Keratinocyte (primary cell): ENCODE measurements at regions not wholly inside any gene's neighbourhood (a gene's known extent, or its start where the extent isn't known, plus 50 kb on each side); places are given as distances from the start of the nearest gene placed in this dataset.

ENCODE experiments used
- DNase-seq: peaks from one replicate; pipeline ENCODE4 v3.0.0-alpha.2; 2011; ENCODE audit warnings: low read depth, missing footprints, low spot score
- FAIRE-seq: peaks from 2 replicates; lab custom pipeline; 2011; peaks lifted over from hg19 to GRCh38; lab: Jason Lieb, UNC
- H2AFZ ChIP-seq: 2 replicates; pipeline ENCODE4 v1.6.0; 2012; ENCODE audit warnings: low read length, control low read depth, inconsistent platforms; ENCODE audit not compliant: control insufficient read depth
- H3K27ac ChIP-seq: 2 replicates; pipeline ENCODE4 v1.5.1; 2011; ENCODE audit warnings: low read length; ENCODE audit not compliant: control insufficient read depth, insufficient read depth
- H3K27me3 ChIP-seq: 3 replicates; pipeline ENCODE4 v1.6.0; 2011; ENCODE audit warnings: low read length; ENCODE audit not compliant: control insufficient read depth, insufficient read depth; ENCODE audit errors: extremely low read depth
- H3K36me3 ChIP-seq, 2 experiments: 2 replicates in 1 of 2; 3 replicates in 1 of 2; pipeline ENCODE4 v1.5.1; 2011; ENCODE audit warnings: low read length in 2 of 2, mild to moderate bottlenecking in 1 of 2; ENCODE audit not compliant: control insufficient read depth in 2 of 2, insufficient read depth in 2 of 2; ENCODE audit errors: extremely low read depth in 1 of 2
- H3K4me1 ChIP-seq: 3 replicates; pipeline ENCODE4 v1.5.1; 2011; ENCODE audit warnings: low read length; ENCODE audit not compliant: control insufficient read depth, insufficient read depth; ENCODE audit errors: extremely low read depth
- H3K4me2 ChIP-seq: 3 replicates; pipeline ENCODE4 v1.6.0; 2011; ENCODE audit warnings: low read depth, low read length; ENCODE audit not compliant: control insufficient read depth, insufficient read depth; ENCODE audit errors: extremely low read depth
- H3K4me3 ChIP-seq, 3 experiments: fragments of 200-600 bp in 1 of 3; sonication (generic) in 1 of 3; 2 replicates in 2 of 3; 3 replicates in 1 of 3; pipeline ENCODE4 v1.5.1; 2011 to 2016; ENCODE audit warnings: low read length in 3 of 3, mild to moderate bottlenecking in 3 of 3, control low read depth in 2 of 3, inconsistent platforms in 1 of 3, low read depth in 1 of 3, mixed read lengths in 1 of 3, mixed run types in 1 of 3, moderate library complexity in 1 of 3; ENCODE audit not compliant: control insufficient read depth in 2 of 3, insufficient read depth in 2 of 3; ENCODE audit errors: extremely low read depth in 1 of 3
- H3K79me2 ChIP-seq: 2 replicates; pipeline ENCODE4 v1.6.0; 2012; ENCODE audit warnings: low read length; ENCODE audit not compliant: control insufficient read depth, insufficient read depth
- H3K9ac ChIP-seq: 3 replicates; pipeline ENCODE4 v1.6.0; 2011; ENCODE audit warnings: low read length; ENCODE audit not compliant: control insufficient read depth, insufficient read depth; ENCODE audit errors: extremely low read depth
- H3K9me1 ChIP-seq: 3 replicates; pipeline ENCODE4 v1.6.0; 2011; ENCODE audit warnings: low read length; ENCODE audit not compliant: control insufficient read depth, insufficient read depth; ENCODE audit errors: extremely low read depth
- H3K9me3 ChIP-seq: 2 replicates; pipeline ENCODE4 v1.5.1; 2012; ENCODE audit warnings: low read depth, low read length; ENCODE audit not compliant: control insufficient read depth
- H4K20me1 ChIP-seq: 3 replicates; pipeline ENCODE4 v1.6.0; 2011; ENCODE audit warnings: low read length; ENCODE audit not compliant: control insufficient read depth, insufficient read depth; ENCODE audit errors: extremely low read depth
- EZH2 ChIP-seq: IDR thresholded peaks from one replicate; pipeline ENCODE4 v1.6.1; 2012; ENCODE audit warnings: inconsistent platforms, mild to moderate bottlenecking, low read length, moderate library complexity
- dilution Hi-C: fragments of 300-500 bp; cut with MboI; formaldehyde crosslinking; loops from one replicate; pipeline ENCODE4 v1.7.0; 2020; ENCODE audit warnings: low sequenced_read_pairs; ENCODE audit not compliant: extremely low pct_ligation_motif_present
- TF ChIP-seq, protein P1 (sequence below), 3 experiments: IDR thresholded peaks in 1 of 3; conservative IDR thresholded peaks in 1 of 3; optimal IDR thresholded peaks in 1 of 3; 2 replicates in 2 of 3; 3 replicates in 1 of 3; pipeline versions ENCODE3 to v1.5.1; 2011; ENCODE audit warnings: low read length in 3 of 3, mild to moderate bottlenecking in 3 of 3, moderate library complexity in 2 of 3, control low read depth in 1 of 3, inconsistent platforms in 1 of 3; ENCODE audit not compliant: insufficient read depth in 2 of 3; ENCODE audit errors: extremely low read depth in 1 of 3

DNA sequence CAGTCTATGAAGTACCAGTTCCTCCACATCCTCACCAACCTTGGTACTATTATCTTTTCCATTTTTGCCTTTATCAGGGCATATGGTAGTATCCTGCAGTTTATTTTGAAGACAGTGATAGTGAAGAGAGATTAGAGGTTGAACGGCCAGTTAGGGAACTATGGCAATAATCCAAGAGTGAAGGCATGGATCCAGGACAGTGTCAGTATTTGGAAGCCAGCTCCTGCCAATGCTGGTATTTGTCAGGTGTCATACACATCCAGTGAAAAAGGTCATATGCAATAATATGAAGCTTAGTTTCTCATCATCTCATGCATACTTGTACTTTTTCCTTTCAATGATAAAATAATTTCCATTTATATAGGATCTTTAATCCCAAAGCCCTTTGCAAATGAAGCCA, 56.8 kb upstream of the KCNMB2 start:
- DNase-seq (no peak), FAIRE-seq (no peak)
- dilution Hi-C loops = no loop called here
- H3K4me3 ChIP-seq = no peak overlapping the region
- no peak overlapping the region for H3K27ac ChIP-seq
- H3K36me3 ChIP-seq = no peaks in the 10 kb centered on the region
- TF ChIP-seq EZH2 = no peak
- TF ChIP-seq, protein P1, sequence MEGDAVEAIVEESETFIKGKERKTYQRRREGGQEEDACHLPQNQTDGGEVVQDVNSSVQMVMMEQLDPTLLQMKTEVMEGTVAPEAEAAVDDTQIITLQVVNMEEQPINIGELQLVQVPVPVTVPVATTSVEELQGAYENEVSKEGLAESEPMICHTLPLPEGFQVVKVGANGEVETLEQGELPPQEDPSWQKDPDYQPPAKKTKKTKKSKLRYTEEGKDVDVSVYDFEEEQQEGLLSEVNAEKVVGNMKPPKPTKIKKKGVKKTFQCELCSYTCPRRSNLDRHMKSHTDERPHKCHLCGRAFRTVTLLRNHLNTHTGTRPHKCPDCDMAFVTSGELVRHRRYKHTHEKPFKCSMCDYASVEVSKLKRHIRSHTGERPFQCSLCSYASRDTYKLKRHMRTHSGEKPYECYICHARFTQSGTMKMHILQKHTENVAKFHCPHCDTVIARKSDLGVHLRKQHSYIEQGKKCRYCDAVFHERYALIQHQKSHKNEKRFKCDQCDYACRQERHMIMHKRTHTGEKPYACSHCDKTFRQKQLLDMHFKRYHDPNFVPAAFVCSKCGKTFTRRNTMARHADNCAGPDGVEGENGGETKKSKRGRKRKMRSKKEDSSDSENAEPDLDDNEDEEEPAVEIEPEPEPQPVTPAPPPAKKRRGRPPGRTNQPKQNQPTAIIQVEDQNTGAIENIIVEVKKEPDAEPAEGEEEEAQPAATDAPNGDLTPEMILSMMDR (optimal IDR thresholded peaks at IDR 0.05 in 1 of 3, IDR thresholded peaks at IDR 0.05 in 1 of 3, conservative IDR thresholded peaks at IDR 0.05 in 1 of 3; ENCODE audit: extremely low read depth in 1 of 3, insufficient read depth in 2 of 3, low read length in 3 of 3) = no peak
- H3K27me3 ChIP-seq = no peaks in the 10 kb centered on the region
- H3K4me2 ChIP-seq = no peak overlapping the region
- H4K20me1 ChIP-seq = no peaks in the 10 kb centered on the region
- no peak overlapping the region for H2AFZ ChIP-seq
- no peaks in the 10 kb centered on the region for H3K9me3 ChIP-seq
- H3K9ac ChIP-seq = no peak overlapping the region
- H3K79me2 ChIP-seq = no peaks in the 10 kb centered on the region
- H3K4me1 ChIP-seq = no peaks in the 10 kb centered on the region
- no peaks in the 10 kb centered on the region for H3K9me1 ChIP-seq

GRCh38 chr3:178479860-178480259, 56.4 kb upstream of the KCNMB2 start:
- DNase-seq (no peak), FAIRE-seq (no peak)
- Histone ChIP-seq H3K79me2 (no peaks in the 10 kb centered on the region), H2AFZ (no peak overlapping the region), H3K27ac (no peak overlapping the region), H3K9me3 (no peaks in the 10 kb centered on the region), H3K27me3 (no peaks in the 10 kb centered on the region), H3K4me3 (no peak overlapping the region), H4K20me1 (no peaks in the 10 kb centered on the region), H3K4me2 (no peak overlapping the region), H3K9ac (no peak overlapping the region), H3K4me1 (no peaks in the 10 kb centered on the region), H3K36me3 (no peaks in the 10 kb centered on the region), H3K9me1 (no peaks in the 10 kb centered on the region)
- TF ChIP-seq EZH2 = no peak
- TF ChIP-seq, protein P1 (optimal IDR thresholded peaks at IDR 0.05 in 1 of 3, IDR thresholded peaks at IDR 0.05 in 1 of 3, conservative IDR thresholded peaks at IDR 0.05 in 1 of 3; ENCODE audit: extremely low read depth in 1 of 3, insufficient read depth in 2 of 3, low read length in 3 of 3) = no peak
- dilution Hi-C loops = no loop called here
